ENCODE measurements at regions not wholly inside any gene's neighbourhood (a gene's known extent, or its start where the extent isn't known, plus 50 kb on each side); places are given as distances from the start of the nearest gene placed in this dataset.
A peak's percentile ranks its signal among the peaks of the same experiment; 100 is the strongest.

GRCh38 chr2:78614726-78615125 is 410.8 kb upstream of the REG3G start:
- H4K20me1 ChIP-seq (ENCODE audit: insufficient read depth, low read length), result no peaks in the 10 kb centered on the region
- 2% methylated on average over 1 of the region's 1 CpG for WGBS (ENCODE audit: low lambda C conversion rate)
- no peaks in the 10 kb centered on the region; a peak in 1 of 5 replicates for H3K27me3 ChIP-seq (ENCODE audit: control insufficient read depth in 1 of 2, insufficient read depth in 2 of 2, low read length in 2 of 2)
- H3K4me3 ChIP-seq (replicated peaks in 1 of 3; ENCODE audit: insufficient read depth in 1 of 3, low read depth in 2 of 3, low read length in 3 of 3), result no peak overlapping the region
- FAIRE-seq (no peak), ATAC-seq (no peak), DNase-seq (ENCODE audit: low spot score) (no peak)
- no peaks in the 10 kb centered on the region for H3K9me3 ChIP-seq (ENCODE audit: low read length)
- no peak overlapping the region for H3K9ac ChIP-seq (ENCODE audit: insufficient read depth, low read depth, low read length)
- no peak overlapping the region for H2AFZ ChIP-seq (ENCODE audit: low read length)
- in situ Hi-C loops (cut with HindIII; ENCODE audit: extremely low pct_ligation_motif_present, low pct_unique_long_range_greater_than_20kb), result no loop called here
- ChIA-PET POLR2A (no interaction called here), CTCF (ENCODE audit: low intra/inter-chr PET ratio, low total read pairs) (no interaction called here)
- peak; percentile 79 for TF ChIP-seq ATF7 (IDR thresholded peaks at IDR 0.05)
- no peak for TF ChIP-seq ATF7 (CRISPR knock-in tag; IDR thresholded peaks at IDR 0.05)
- TF ChIP-seq SMARCE1 (IDR thresholded peaks at IDR 0.05; ENCODE audit: borderline replicate concordance), result no peak
- TF ChIP-seq NFKBIZ (CRISPR knock-in tag; IDR thresholded peaks at IDR 0.05), result no peak
- no peak for TF ChIP-seq SP1 (IDR thresholded peaks at IDR 0.05)
- TF ChIP-seq SP1 (CRISPR knock-in tag; IDR thresholded peaks at IDR 0.05), result no peak
- no peak for TF ChIP-seq ARHGAP35 (CRISPR knock-in tag; IDR thresholded peaks at IDR 0.05; ENCODE audit: borderline replicate concordance)
- TF ChIP-seq SNRNP70 (IDR thresholded peaks at IDR 0.05; ENCODE audit: low read depth, low read length), result no peak
- TF ChIP-seq CREB1 (IDR thresholded peaks at IDR 0.05), result peak; percentile 52
- no peak for TF ChIP-seq CREB1 (CRISPR knock-in tag; IDR thresholded peaks at IDR 0.05)
- no peak for TF ChIP-seq ZNF800 (CRISPR knock-in tag; IDR thresholded peaks at IDR 0.05)
- no peak for TF ChIP-seq ZNF841 (CRISPR knock-in tag; IDR thresholded peaks at IDR 0.05; ENCODE audit: borderline replicate concordance)
- no peak for TF ChIP-seq PLSCR1 (CRISPR knock-in tag; IDR thresholded peaks at IDR 0.05; ENCODE audit: borderline replicate concordance)
- TF ChIP-seq ZNF20 (CRISPR knock-in tag; IDR thresholded peaks at IDR 0.05), result no peak
- no peaks in the 10 kb centered on the region for H3K36me3 ChIP-seq (replicated peaks in 1 of 2; ENCODE audit: control insufficient read depth in 1 of 2, insufficient read depth in 2 of 2, low read length in 2 of 2)
- no peak overlapping the region for H3K4me2 ChIP-seq (ENCODE audit: low read depth, low read length)
- intact Hi-C loops (cut with micrococcal nuclease; ENCODE audit: unreplicated experiment), result no loop called here
- H3K4me1 ChIP-seq (ENCODE audit: insufficient read depth, low read length), result no peaks in the 10 kb centered on the region
- no TSS peak for BruUV-seq (replicated peaks)
- H3K27ac ChIP-seq (ENCODE audit: extremely low read length, insufficient read depth, low read length), result no peak overlapping the region
- H3K79me2 ChIP-seq (ENCODE audit: insufficient read depth, low read length), result no peaks in the 10 kb centered on the region

Data from HepG2 (cell line).